PFSK-1 (cell line): ENCODE measurements at regions not wholly inside any gene's neighbourhood (a gene's known extent, or its start where the extent isn't known, plus 50 kb on each side); places are given as distances from the start of the nearest gene placed in this dataset.

ENCODE experiments used
- FOXP2 ChIP-seq: optimal IDR thresholded peaks from 2 replicates; pipeline ENCODE3; 2011; ENCODE audit warnings: borderline replicate concordance, control low read depth, inconsistent platforms; ENCODE audit not compliant: insufficient read depth; ENCODE audit errors: extremely low read length, extremely low read depth
- POLR2AphosphoS5 ChIP-seq: IDR thresholded peaks from 2 replicates; pipeline ENCODE4 v1.6.1; 2012; ENCODE audit warnings: low read depth, mild to moderate bottlenecking, control low read depth, low read length, moderate library complexity
- SIN3A ChIP-seq: IDR thresholded peaks from 2 replicates; pipeline ENCODE4 v1.6.1; 2012; ENCODE audit warnings: mild to moderate bottlenecking, low read length, moderate library complexity, borderline replicate concordance; ENCODE audit not compliant: insufficient read depth
- TAF1 ChIP-seq: IDR thresholded peaks from 2 replicates; pipeline ENCODE4 v1.6.1; 2012; ENCODE audit warnings: low read length, control low read depth, borderline replicate concordance; ENCODE audit not compliant: insufficient read depth
- TF ChIP-seq, protein P1 (sequence below), 2 experiments: IDR thresholded peaks; 2 replicates each; pipeline versions ENCODE4 v1.6.1 to v1.8.0; 2011 to 2012; ENCODE audit warnings: low read depth in 2 of 2, low read length in 2 of 2, control low read depth in 1 of 2, inconsistent platforms in 1 of 2, mild to moderate bottlenecking in 1 of 2, moderate library complexity in 1 of 2; ENCODE audit not compliant: insufficient read depth in 1 of 2

DNA sequence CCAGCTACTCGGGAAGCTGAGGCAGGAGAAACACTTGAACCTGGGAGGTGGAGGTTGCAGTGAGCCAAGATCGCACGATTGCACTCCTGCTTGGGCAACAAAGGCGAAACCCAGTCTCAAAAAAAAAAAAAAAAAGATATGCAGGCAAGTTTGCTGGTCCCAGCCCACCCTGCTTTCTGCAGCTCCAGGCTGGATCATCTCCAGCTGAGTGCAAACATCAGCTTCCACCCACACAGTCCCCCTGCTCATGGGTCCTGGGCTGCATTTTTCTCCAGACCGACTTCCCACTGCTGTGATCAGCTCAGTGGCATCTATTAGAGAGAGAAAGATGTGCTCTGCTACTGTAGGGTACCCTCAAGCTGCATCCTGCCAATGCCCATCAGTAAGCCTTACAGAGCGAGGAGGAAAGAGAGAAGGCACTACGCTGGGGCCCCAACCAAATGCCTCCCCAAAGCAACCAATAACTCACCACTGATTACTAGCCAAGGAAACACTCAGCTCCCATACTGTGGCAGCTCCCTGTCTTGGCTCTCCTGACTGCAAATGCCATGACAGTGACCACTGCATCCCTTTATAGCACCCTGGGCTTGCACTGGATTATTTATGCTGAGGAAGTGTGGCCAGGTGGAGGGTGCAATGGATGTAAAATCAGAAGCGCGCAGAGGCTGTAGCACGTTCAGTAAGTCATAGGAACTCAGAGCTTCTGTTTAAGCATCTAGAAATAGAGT lies 170.9 kb upstream of the ZNF507 start:
- TF ChIP-seq TAF1 (no peak), FOXP2 (no peak)
- TF ChIP-seq, protein P1, sequence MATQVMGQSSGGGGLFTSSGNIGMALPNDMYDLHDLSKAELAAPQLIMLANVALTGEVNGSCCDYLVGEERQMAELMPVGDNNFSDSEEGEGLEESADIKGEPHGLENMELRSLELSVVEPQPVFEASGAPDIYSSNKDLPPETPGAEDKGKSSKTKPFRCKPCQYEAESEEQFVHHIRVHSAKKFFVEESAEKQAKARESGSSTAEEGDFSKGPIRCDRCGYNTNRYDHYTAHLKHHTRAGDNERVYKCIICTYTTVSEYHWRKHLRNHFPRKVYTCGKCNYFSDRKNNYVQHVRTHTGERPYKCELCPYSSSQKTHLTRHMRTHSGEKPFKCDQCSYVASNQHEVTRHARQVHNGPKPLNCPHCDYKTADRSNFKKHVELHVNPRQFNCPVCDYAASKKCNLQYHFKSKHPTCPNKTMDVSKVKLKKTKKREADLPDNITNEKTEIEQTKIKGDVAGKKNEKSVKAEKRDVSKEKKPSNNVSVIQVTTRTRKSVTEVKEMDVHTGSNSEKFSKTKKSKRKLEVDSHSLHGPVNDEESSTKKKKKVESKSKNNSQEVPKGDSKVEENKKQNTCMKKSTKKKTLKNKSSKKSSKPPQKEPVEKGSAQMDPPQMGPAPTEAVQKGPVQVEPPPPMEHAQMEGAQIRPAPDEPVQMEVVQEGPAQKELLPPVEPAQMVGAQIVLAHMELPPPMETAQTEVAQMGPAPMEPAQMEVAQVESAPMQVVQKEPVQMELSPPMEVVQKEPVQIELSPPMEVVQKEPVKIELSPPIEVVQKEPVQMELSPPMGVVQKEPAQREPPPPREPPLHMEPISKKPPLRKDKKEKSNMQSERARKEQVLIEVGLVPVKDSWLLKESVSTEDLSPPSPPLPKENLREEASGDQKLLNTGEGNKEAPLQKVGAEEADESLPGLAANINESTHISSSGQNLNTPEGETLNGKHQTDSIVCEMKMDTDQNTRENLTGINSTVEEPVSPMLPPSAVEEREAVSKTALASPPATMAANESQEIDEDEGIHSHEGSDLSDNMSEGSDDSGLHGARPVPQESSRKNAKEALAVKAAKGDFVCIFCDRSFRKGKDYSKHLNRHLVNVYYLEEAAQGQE (IDR thresholded peaks at IDR 0.05; ENCODE audit: insufficient read depth in 1 of 2, low read depth in 2 of 2, low read length in 2 of 2), result no peak

DNA sequence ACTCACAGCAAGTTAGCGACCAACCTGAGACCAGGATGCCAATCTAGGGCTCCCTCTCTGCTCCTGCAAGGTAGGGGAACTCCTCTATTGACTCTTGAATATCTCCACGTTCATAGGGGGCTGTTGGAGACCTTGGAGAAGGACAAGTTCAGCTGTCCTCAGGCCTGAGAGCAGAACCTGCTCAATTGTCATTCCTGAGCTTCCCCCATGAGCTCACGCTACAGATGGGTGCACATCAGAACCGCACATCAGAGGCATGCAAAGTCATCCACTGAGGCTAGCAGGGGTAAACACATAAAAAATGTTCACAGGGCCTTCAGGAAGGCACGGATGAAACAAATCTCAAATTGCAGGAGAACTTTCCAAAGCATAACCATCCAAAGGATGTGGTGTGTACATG lies 168.8 kb upstream of the ZNF507 start:
- TF ChIP-seq POLR2AphosphoS5 (no peak), SIN3A (no peak), FOXP2 (no peak), TAF1 (no peak)
- TF ChIP-seq, protein P1 (IDR thresholded peaks at IDR 0.05; ENCODE audit: insufficient read depth in 1 of 2, low read depth in 2 of 2, low read length in 2 of 2), result no peak

DNA sequence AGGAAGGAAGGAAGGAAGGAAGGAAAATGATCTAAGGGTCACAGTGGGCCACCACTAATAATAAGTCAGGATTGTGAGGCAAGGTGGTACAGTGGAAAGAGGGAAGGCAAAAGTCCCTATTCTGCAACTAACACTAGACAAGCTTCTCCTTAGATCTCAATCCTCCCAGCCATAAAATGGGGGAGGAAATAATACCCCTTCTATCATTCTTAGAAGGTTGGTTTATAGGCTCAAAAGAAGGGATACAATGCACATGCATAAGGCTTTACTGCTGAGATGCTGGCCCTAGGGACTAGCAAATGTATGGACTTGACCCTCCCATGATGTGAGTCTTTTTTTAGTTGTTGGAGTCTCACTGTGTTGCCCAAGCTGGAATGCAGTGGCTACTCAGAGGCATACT lies 167.7 kb upstream of the ZNF507 start:
- TF ChIP-seq, protein P1 (IDR thresholded peaks at IDR 0.05; ENCODE audit: insufficient read depth in 1 of 2, low read depth in 2 of 2, low read length in 2 of 2), result no peak
- TF ChIP-seq POLR2AphosphoS5 (no peak), FOXP2 (no peak), SIN3A (no peak), TAF1 (no peak)

DNA sequence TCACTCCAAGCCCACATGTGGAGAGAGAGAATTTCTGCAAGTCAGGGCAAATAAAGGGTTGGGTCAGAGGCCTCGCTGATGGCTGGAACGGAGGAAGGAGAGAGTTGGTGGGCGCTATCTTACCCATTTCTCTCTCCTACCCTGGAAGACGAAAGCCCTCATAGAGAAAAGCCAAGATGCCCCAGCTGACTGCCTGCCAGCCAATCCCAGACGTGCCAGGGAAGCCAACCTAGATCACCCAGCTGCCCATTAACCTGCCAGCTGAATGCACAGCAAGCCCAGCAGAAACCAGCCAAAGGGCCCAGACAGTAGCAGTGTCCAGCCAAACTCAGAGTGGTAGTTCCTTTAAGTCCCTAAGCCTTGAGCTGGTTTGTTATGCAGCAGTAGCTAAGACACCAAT lies 167.0 kb upstream of the ZNF507 start:
- TF ChIP-seq POLR2AphosphoS5 (no peak), FOXP2 (no peak), SIN3A (no peak), TAF1 (no peak)
- TF ChIP-seq, protein P1 (IDR thresholded peaks at IDR 0.05; ENCODE audit: insufficient read depth in 1 of 2, low read depth in 2 of 2, low read length in 2 of 2), result no peak

DNA sequence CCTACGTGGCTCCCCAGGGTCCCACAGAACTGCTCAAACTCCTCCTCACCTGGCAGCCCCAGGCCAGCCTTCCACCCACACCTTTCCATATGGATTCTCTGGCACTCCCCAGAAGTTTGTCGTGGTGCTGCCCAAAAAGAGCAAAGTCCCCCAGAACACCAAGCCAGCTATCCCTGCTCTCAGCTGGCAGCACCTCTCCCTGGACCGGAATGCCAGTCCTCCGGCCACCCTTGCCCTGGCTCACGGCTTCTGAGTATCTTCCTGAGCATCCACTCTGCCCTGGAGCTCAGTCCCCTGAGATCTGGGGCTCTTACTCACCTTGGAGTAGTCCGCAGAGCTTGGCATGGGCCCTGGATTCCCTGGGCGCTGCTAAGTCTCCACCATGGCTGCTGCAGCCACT lies 166.5 kb upstream of the ZNF507 start:
- TF ChIP-seq FOXP2, result no peak
